ENCODE measurements at regions not wholly inside any gene's neighbourhood (a gene's known extent, or its start where the extent isn't known, plus 50 kb on each side); places are given as distances from the start of the nearest gene placed in this dataset.
"Not testable (repeated sequence)": the region's sequence is repeated elsewhere in the genome, so short reads cannot be mapped to it uniquely, and the experiment has no call there.

DNA sequence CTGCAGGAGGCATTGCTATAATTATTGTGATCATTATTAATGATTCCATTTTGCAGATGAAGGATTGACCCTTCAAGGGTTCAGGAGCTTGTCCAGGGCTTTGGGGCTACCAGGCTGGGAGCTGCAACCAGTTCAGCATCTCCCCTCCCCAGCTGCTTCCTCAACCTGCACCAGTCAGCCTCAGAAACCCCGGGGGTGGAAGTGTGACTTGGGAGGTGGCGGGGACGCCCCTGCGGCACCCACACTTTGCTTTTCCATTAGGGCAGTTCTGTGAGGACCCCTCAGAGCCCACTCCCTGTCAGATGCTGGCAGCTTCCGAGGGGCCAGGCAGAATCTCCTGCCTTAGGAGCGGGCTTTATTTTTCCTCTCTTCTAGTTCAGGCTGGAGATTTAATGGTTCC is 85.6 kb downstream of the OLFM1 start:
- DNase-seq (ENCODE audit: low read depth in 2 of 2) = no peak

DNA sequence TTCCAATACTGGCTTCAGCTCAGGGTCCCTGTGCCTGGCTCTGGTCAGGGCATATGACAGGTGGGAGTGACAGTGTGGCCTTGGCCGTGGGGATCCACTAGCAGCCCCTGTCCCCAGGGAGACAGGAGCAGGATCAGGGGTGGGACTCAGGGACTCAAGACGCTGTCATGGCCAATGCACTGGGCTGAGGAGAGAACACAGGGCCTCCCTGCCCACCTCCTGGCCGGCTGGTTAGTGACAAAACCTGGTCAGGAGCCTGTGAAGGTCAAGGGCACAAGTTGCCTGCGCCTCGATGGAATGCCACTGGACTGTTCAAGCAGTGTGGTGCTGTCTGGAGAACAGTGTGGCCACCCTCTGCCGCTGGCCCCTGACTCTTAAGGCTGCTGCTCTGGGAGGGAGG is 86.8 kb downstream of the OLFM1 start:
- DNase-seq (ENCODE audit: low read depth in 2 of 2) = no peak

GRCh38 chr9:135174981-135175380 is 87.5 kb downstream of the OLFM1 start:
- DNase-seq (ENCODE audit: low read depth in 2 of 2) = no peak

DNA sequence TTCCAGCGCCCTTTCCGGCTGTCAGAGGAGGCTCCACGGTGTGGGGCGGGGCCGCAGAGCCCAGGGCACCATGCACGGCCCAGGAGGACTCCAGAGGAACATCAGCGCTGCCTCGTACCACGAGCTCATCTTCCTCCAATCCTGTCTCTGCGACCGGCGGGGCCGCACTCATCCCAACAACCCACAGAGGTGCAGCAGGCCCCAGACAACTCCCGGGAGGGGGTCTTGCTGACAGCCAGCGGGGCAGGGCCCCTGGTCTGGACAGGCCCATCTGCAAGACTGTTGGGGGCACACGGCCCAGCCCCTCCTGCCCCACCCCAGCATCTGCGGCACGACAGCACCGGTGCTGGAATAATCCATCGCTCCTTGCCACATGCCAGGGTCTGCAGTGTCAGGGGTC is 88.8 kb downstream of the OLFM1 start:
- no peak for DNase-seq (ENCODE audit: low read depth in 2 of 2)

GRCh38 chr9:135177562-135177961 is 90.1 kb downstream of the OLFM1 start:
- not testable (repeated sequence) for DNase-seq (ENCODE audit: low read depth in 2 of 2)

DNA sequence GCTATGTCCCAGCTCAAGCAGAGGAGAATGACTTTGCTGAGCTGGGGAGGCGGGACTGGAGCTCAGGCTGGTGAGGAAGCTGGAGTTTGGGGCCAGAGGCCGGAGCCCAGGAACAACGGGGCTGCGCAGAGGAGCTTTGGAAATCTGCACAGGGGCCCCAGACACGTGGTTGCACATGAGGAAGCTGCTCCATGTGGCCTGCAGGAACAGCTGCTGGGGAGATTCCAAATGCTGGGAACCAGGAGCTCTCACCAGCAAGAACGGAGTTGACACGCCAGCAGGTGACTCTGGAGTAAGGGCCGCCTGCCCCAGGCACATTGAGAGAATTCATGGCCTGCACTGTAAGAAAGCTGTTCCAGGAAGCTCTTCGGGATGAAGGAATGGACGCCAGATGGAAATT is 91.0 kb downstream of the OLFM1 start:
- DNase-seq (ENCODE audit: low read depth in 2 of 2) = no peak

DNA sequence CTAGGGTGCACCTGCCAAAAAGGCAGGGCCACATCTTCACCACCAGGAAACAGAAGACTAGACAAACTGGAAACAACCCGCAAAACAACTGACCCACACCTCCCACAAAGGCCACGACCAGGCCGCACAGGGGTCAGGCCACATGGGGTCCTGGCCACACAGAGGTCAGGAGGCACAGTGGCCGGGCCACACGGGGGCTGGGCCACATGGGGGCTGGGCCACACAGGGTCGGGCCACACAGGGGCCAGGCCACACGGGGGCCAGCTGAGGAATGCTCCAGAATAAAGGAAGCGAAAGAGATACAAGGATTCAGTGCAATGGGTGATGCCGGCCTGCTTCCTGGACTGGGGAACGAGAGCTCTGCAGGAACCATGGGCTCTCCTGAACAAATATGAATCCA is 91.6 kb downstream of the OLFM1 start:
- no peak for DNase-seq (ENCODE audit: low read depth in 2 of 2)

DNA sequence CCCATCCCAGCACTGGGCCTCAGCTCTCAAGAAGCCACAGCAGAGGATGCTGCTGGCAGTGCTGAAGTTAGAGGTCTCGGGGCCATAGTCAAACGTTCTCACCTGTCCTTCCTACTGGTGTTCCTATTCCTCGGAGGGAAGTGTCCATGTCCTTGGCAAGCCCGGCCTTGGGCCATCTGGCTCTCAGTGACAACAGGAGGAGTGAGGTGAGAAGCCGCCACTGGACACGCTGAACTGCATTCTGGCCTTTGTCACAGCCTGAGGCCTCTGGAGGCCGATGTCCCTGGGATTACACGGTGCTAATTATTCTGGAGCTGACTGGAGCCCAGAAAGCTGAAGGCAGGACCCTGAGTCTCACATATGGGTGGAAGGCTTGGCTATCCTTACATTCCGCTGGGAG is 92.5 kb downstream of the OLFM1 start:
- no peak for DNase-seq (ENCODE audit: low read depth in 2 of 2)

DNA sequence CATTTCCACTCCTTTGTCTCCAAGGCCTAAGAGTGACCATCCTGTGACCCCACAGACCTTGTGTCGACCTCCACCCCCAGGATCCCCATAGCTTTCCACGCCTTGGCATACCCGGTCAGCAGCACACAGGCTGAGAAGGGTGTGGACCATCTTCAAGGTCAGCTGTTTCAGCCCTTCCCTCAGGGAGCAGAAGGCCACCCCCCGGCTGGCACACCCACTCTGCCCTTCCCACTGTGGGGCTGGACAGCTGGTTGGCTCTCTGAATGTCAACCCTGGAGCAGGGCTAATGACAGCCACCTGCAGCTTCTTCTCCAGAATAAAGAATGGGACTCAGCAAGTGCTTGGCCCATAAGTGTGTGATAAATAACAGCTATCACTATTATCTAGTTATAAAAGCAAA is 93.1 kb downstream of the OLFM1 start:
- DNase-seq (ENCODE audit: low read depth in 2 of 2) = no peak

DNA sequence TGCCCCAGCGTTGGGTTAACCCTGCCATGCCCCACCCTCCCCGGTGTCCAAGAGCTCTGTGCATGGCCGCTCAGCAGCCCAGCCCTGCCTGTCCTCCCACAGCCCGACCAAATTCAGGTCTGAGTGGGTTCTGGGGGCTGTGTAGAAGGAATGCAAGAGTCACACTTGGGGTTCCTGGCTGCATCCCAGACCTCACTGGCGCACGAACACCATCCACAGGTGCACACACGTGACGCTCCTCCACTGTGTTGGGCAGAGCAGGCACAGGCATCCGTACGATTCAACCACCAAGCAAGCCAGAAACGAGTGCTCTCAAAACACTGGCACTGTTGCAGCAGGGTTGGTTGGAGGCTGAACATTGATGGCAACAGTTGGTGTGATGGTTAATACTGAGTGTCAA is 93.9 kb downstream of the OLFM1 start:
- no peak for DNase-seq (ENCODE audit: low read depth in 2 of 2)

DNA sequence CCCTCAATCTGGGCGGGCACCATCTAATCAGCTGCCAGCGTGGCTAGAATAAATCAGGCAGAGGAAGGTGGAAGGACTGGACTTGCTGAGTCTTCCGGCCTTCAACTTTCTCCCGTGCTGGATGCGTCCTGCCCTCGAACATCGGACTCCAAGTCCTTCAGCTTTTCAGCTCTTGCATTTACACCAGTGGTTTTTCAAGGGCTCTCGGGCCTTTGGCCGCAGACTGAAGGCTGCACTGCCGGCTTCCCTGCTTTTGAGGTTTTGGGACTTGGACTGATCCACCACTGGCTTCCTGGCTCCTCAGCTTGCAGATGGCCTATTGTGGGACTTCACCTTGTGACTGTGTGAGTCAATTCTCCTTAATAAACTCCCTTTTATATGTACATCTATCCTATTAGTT is 94.4 kb downstream of the OLFM1 start:
- DNase-seq (ENCODE audit: low read depth in 2 of 2) = not testable (repeated sequence)

DNA sequence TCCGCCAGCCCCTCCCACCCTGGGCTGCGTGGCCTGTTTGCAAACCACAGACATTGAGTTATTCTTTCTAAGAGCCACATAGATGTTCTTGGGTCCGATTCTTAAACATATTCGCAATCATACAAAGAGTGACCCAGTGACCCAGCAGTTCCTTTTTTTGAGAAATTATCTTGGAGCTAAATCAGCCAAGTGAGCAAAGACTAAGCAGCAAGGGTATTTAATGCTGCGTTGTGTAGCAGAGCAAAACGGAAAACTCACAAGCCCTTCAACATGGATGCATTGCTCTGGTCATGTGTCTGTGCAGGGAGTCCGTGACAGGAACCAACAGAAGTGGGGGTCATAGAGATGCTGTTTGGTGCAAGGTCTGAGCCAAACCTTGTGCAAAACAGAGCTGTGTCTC is 95.6 kb downstream of the OLFM1 start:
- no peak for DNase-seq (ENCODE audit: low read depth in 2 of 2)

- DNase-seq (ENCODE audit: low read depth in 2 of 2) = no peak
Observed at GRCh38 chr9:135183528-135184180, 96.2 kb downstream of the OLFM1 start.

DNA sequence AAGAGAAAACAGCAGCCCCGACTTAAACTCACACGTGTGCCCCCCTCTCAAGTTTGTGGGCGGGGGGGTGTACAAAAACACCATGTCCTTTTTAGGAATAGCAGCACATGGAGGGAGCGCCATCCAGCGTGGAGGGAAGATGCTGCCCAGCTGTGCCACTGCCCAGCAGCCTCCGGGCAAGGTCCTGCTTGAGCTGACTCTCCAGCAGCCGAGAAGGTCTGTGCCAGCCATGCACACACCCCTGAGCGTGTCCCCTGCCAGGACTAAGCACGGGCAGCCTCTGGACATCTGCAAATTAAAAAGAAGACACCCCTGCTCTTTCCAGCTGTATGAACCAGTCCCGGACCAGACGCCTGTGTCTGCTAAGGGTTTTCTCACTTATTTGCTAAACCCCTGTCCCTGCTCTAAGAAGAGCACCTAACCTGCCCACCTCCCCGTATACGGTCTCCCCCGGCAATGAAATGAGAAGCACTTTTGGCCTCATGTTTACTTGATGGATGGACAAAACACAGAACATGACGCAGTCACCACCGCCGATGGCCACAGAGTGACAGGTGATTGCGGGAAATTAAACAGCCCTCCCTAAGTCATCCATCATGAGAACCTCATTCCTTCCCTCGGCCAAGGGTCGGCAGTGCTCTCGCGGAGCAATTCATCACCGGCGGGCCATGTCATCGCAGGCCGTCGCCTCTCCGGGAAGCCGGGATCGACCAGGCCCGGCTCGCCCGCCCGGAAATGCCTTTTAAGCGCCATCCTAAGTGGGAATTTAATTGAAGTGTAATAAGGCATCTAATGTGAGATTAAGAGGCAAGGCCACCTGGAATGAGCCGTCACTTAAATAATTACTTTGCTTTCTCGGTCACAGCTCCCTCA is 96.9 kb downstream of the OLFM1 start:
- no peak for DNase-seq (ENCODE audit: low read depth in 2 of 2)

DNA sequence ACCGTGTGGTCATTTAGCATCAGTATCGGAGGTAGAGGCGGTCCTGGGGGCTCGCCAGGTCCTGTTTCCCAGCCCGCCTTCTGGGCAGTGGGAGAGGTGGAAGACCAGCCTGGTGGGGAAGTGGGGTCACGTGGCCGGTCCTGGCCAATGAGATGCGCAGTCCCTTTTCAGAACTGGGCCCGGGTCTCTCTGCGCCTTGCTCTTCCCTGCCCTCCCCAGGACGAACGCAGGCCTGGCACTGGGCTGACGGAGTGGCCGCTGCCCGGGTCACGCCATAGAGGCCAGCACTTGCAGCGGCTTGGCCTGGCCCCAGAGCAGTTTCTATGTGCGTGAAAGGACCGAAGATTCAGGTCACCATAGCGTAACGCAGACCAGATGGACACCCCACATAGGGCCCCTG is 97.6 kb downstream of the OLFM1 start:
- no peak for DNase-seq (ENCODE audit: low read depth in 2 of 2)

- DNase-seq (ENCODE audit: low read depth in 2 of 2) = no peak
Observed at GRCh38 chr9:135186248-135187164, 99.0 kb downstream of the OLFM1 start.

- no peak for DNase-seq (ENCODE audit: low read depth in 2 of 2)
Observed at GRCh38 chr9:135187365-135187764, 99.9 kb downstream of the OLFM1 start.

- no peak for DNase-seq (ENCODE audit: low read depth in 2 of 2)
Observed at GRCh38 chr9:135188681-135189151, 101.2 kb downstream of the OLFM1 start.

GRCh38 chr9:135189497-135189896 is 102.0 kb downstream of the OLFM1 start:
- no peak for DNase-seq (ENCODE audit: low read depth in 2 of 2)

GRCh38 chr9:135190789-135191577 is 103.5 kb downstream of the OLFM1 start:
- DNase-seq (ENCODE audit: low read depth in 2 of 2) = no peak

DNA sequence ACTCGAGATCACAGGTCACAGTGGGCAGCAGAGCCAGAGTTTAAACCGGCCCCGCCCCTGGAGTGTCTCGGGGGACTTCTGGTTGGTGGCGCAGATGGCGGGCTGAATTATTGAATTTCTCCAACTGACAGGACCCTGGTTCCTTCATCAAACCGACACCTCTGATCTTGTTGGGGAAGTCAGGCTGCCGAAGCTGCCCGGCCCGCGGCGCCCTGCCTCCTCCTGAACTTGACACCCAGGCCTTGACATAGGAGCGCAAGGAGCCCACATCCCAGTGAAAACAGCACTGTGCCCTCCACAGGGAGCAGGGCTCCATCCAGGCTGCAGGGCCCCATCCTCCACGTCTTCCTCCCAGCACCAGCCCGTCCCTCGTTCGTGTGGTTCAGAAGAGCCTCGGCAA is 105.2 kb downstream of the OLFM1 start:
- DNase-seq (ENCODE audit: low read depth in 2 of 2) = no peak

All from lung microvascular endothelial cell (primary cell).